Neuron (in vitro differentiated cells): ENCODE measurements at regions not wholly inside any gene's neighbourhood (a gene's known extent, or its start where the extent isn't known, plus 50 kb on each side); places are given as distances from the start of the nearest gene placed in this dataset.

Source experiments
- H2AFZ ChIP-seq: one replicate; pipeline ENCODE4 v1.6.1; 2013; ENCODE audit warnings: low read depth, mild to moderate bottlenecking, inconsistent platforms, low read length, moderate library complexity
- H3K27me3 ChIP-seq: one replicate; pipeline ENCODE4 v1.6.1; 2013; ENCODE audit warnings: low read length; ENCODE audit not compliant: insufficient read depth
- H3K36me3 ChIP-seq: one replicate; pipeline ENCODE4 v1.6.1; 2013; ENCODE audit warnings: low read length; ENCODE audit not compliant: insufficient read depth
- H3K4me1 ChIP-seq: one replicate; pipeline ENCODE4 v1.6.1; 2013; ENCODE audit warnings: low read length; ENCODE audit not compliant: insufficient read depth
- H3K4me3 ChIP-seq: 2 replicates; pipeline ENCODE4 v1.5.1; 2013; ENCODE audit warnings: mild to moderate bottlenecking, low read length, moderate library complexity
- H3K9me3 ChIP-seq: one replicate; pipeline ENCODE4 v1.6.1; 2013; ENCODE audit warnings: low read length

GRCh38 chr10:111836064-111836463 lies 347.5 kb downstream of the GPAM start:
- H3K27me3 ChIP-seq, result no peaks in the 10 kb centered on the region
- H3K4me3 ChIP-seq, result no peak overlapping the region

GRCh38 chr10:111836571-111836970 lies 347.0 kb downstream of the GPAM start:
- Histone ChIP-seq H3K27me3 (no peaks in the 10 kb centered on the region), H2AFZ (no peak overlapping the region)

More at GRCh38 chr10:111836064-111836463, 347.5 kb downstream of the GPAM start:
- no peaks in the 10 kb centered on the region for H3K9me3 ChIP-seq
- H2AFZ ChIP-seq, result no peak overlapping the region
- no peaks in the 10 kb centered on the region for H3K36me3 ChIP-seq
- H3K4me1 ChIP-seq, result no peaks in the 10 kb centered on the region

GRCh38 chr10:111837086-111837485 lies 346.5 kb downstream of the GPAM start:
- no peak overlapping the region for H3K4me3 ChIP-seq
- H3K27me3 ChIP-seq, result no peaks in the 10 kb centered on the region
- no peaks in the 10 kb centered on the region for H3K4me1 ChIP-seq
- H3K9me3 ChIP-seq, result no peaks in the 10 kb centered on the region
- no peaks in the 10 kb centered on the region for H3K36me3 ChIP-seq
- H2AFZ ChIP-seq, result no peak overlapping the region

More at GRCh38 chr10:111836571-111836970, 347.0 kb downstream of the GPAM start:
- Histone ChIP-seq H3K9me3 (no peaks in the 10 kb centered on the region), H3K36me3 (no peaks in the 10 kb centered on the region), H3K4me3 (no peak overlapping the region), H3K4me1 (no peaks in the 10 kb centered on the region)

- H2AFZ ChIP-seq, result no peak overlapping the region
- H3K4me1 ChIP-seq, result no peaks in the 10 kb centered on the region
- H3K4me3 ChIP-seq, result no peak overlapping the region
- H3K27me3 ChIP-seq, result no peaks in the 10 kb centered on the region
- H3K36me3 ChIP-seq, result no peaks in the 10 kb centered on the region
- no peaks in the 10 kb centered on the region for H3K9me3 ChIP-seq
Observed at GRCh38 chr10:111837985-111838384, 345.6 kb downstream of the GPAM start.

- no peak overlapping the region for H2AFZ ChIP-seq
- H3K27me3 ChIP-seq, result no peaks in the 10 kb centered on the region
- H3K4me3 ChIP-seq, result no peak overlapping the region
- no peaks in the 10 kb centered on the region for H3K9me3 ChIP-seq
- no peaks in the 10 kb centered on the region for H3K4me1 ChIP-seq
- no peaks in the 10 kb centered on the region for H3K36me3 ChIP-seq
Observed at GRCh38 chr10:111840546-111840945, 343.0 kb downstream of the GPAM start.

- no peaks in the 10 kb centered on the region for H3K9me3 ChIP-seq
- no peak overlapping the region for H3K4me3 ChIP-seq
- H3K4me1 ChIP-seq, result no peaks in the 10 kb centered on the region
- no peak overlapping the region for H2AFZ ChIP-seq
- no peaks in the 10 kb centered on the region for H3K27me3 ChIP-seq
- no peaks in the 10 kb centered on the region for H3K36me3 ChIP-seq
Observed at GRCh38 chr10:111852801-111853200, 330.8 kb downstream of the GPAM start.

- Histone ChIP-seq H2AFZ (no peak overlapping the region), H3K27me3 (no peaks in the 10 kb centered on the region), H3K4me1 (no peaks in the 10 kb centered on the region), H3K9me3 (no peaks in the 10 kb centered on the region), H3K36me3 (no peaks in the 10 kb centered on the region), H3K4me3 (no peak overlapping the region)
Observed at GRCh38 chr10:111856631-111857030, 326.9 kb downstream of the GPAM start.

- no peaks in the 10 kb centered on the region for H3K36me3 ChIP-seq
- H3K4me1 ChIP-seq, result no peaks in the 10 kb centered on the region
- no peak overlapping the region for H3K4me3 ChIP-seq
- no peak overlapping the region for H2AFZ ChIP-seq
- H3K27me3 ChIP-seq, result no peaks in the 10 kb centered on the region
- H3K9me3 ChIP-seq, result no peaks in the 10 kb centered on the region
Observed at GRCh38 chr10:111865550-111865949, 318.0 kb downstream of the GPAM start.

GRCh38 chr10:111871458-111871857 lies 312.1 kb downstream of the GPAM start:
- no peaks in the 10 kb centered on the region for H3K9me3 ChIP-seq
- H2AFZ ChIP-seq, result no peak overlapping the region
- H3K27me3 ChIP-seq, result no peaks in the 10 kb centered on the region
- H3K4me3 ChIP-seq, result no peak overlapping the region
- H3K4me1 ChIP-seq, result no peaks in the 10 kb centered on the region
- H3K36me3 ChIP-seq, result no peaks in the 10 kb centered on the region

GRCh38 chr10:111872591-111872990 lies 311.0 kb downstream of the GPAM start:
- H3K4me3 ChIP-seq, result no peak overlapping the region
- no peak overlapping the region for H2AFZ ChIP-seq
- no peaks in the 10 kb centered on the region for H3K4me1 ChIP-seq
- H3K36me3 ChIP-seq, result no peaks in the 10 kb centered on the region
- H3K9me3 ChIP-seq, result no peaks in the 10 kb centered on the region
- H3K27me3 ChIP-seq, result no peaks in the 10 kb centered on the region

- Histone ChIP-seq H3K4me1 (no peaks in the 10 kb centered on the region), H3K4me3 (no peak overlapping the region), H3K27me3 (no peaks in the 10 kb centered on the region), H3K9me3 (no peaks in the 10 kb centered on the region), H2AFZ (no peak overlapping the region), H3K36me3 (no peaks in the 10 kb centered on the region)
Observed at GRCh38 chr10:111873041-111873440, 310.5 kb downstream of the GPAM start.

- Histone ChIP-seq H3K4me1 (no peaks in the 10 kb centered on the region), H3K4me3 (no peak overlapping the region), H2AFZ (no peak overlapping the region), H3K36me3 (no peaks in the 10 kb centered on the region), H3K27me3 (no peaks in the 10 kb centered on the region), H3K9me3 (no peaks in the 10 kb centered on the region)
Observed at GRCh38 chr10:111873621-111874135, 309.9 kb downstream of the GPAM start.

GRCh38 chr10:111874576-111874975 lies 309.0 kb downstream of the GPAM start:
- H3K9me3 ChIP-seq, result no peaks in the 10 kb centered on the region
- H3K36me3 ChIP-seq, result no peaks in the 10 kb centered on the region
- H3K4me3 ChIP-seq, result no peak overlapping the region

GRCh38 chr10:111875725-111876124 lies 307.8 kb downstream of the GPAM start:
- Histone ChIP-seq H3K4me1 (no peaks in the 10 kb centered on the region), H2AFZ (no peak overlapping the region)

More at GRCh38 chr10:111874576-111874975, 309.0 kb downstream of the GPAM start:
- Histone ChIP-seq H2AFZ (no peak overlapping the region), H3K27me3 (no peaks in the 10 kb centered on the region), H3K4me1 (no peaks in the 10 kb centered on the region)

More at GRCh38 chr10:111875725-111876124, 307.8 kb downstream of the GPAM start:
- Histone ChIP-seq H3K9me3 (no peaks in the 10 kb centered on the region), H3K4me3 (no peak overlapping the region), H3K27me3 (no peaks in the 10 kb centered on the region), H3K36me3 (no peaks in the 10 kb centered on the region)
